OCI-LY7 (cell line): ENCODE measurements at regions not wholly inside any gene's neighbourhood (a gene's known extent, or its start where the extent isn't known, plus 50 kb on each side); places are given as distances from the start of the nearest gene placed in this dataset.

ENCODE experiments used
- BruUV-seq: library from RNA; stranded (reverse); fragments of 400-500 nt; replicated peaks from 2 replicates; lab custom pipeline; 2021; lab: Mats Ljungman, UMichigan
- CTCF ChIA-PET: fragments of 300-600 bp; sonication (Branson Sonifier 250); formaldehyde crosslinking; loops from one replicate; lab custom pipeline; 2022; ENCODE audit warnings: antibody characterized with exemption; ENCODE audit not compliant: unreplicated experiment; lab: Charles Lee
- POLR2A ChIA-PET: fragments of 300-600 bp; sonication (Branson Sonifier 250); formaldehyde crosslinking; loops from one replicate; lab custom pipeline; 2022; ENCODE audit warnings: antibody characterized with exemption; lab: Charles Lee
- DNase-seq: peaks from one replicate; pipeline ENCODE4 v3.0.0-alpha.2; 2015; ENCODE audit warnings: low spot score
- H2AFZ ChIP-seq: fragments of 200-600 bp; sonication (generic), shearing (Covaris generic); 2 replicates; pipeline ENCODE4 v1.6.1; 2014; ENCODE audit warnings: mild to moderate bottlenecking, antibody characterized with exemption, low read length, moderate library complexity
- H3K27ac ChIP-seq: fragments of 200-600 bp; sonication (generic); 2 replicates; pipeline ENCODE4 v1.5.1; 2014; ENCODE audit warnings: mixed run types, low read depth, mild to moderate bottlenecking, moderate library complexity, low read length, inconsistent platforms; ENCODE audit not compliant: poor library complexity, severe bottlenecking
- H3K36me3 ChIP-seq: fragments of 200-600 bp; sonication (generic); 2 replicates; pipeline ENCODE4 v1.6.1; 2014; ENCODE audit warnings: mild to moderate bottlenecking, antibody characterized with exemption, low read length, moderate library complexity, mixed read lengths; ENCODE audit not compliant: insufficient read depth
- H3K4me1 ChIP-seq: fragments of 200-600 bp; sonication (generic); 2 replicates; pipeline ENCODE4 v1.5.1; 2014; ENCODE audit warnings: mild to moderate bottlenecking, low read length; ENCODE audit not compliant: insufficient read depth, poor library complexity, severe bottlenecking
- H3K4me2 ChIP-seq: fragments of 200-600 bp; sonication (generic); 2 replicates; pipeline ENCODE4 v1.6.1; 2014; ENCODE audit warnings: mild to moderate bottlenecking, low read length
- H3K4me3 ChIP-seq: fragments of 200-600 bp; sonication (generic); 2 replicates; pipeline ENCODE4 v1.5.1; 2014; ENCODE audit warnings: mild to moderate bottlenecking, low read depth, low read length; ENCODE audit not compliant: poor library complexity, severe bottlenecking
- H3K79me2 ChIP-seq: fragments of 200-600 bp; sonication (generic); 2 replicates; pipeline ENCODE4 v1.6.1; 2016; ENCODE audit warnings: low read depth, mild to moderate bottlenecking, low read length, moderate library complexity, mixed read lengths; ENCODE audit not compliant: insufficient read depth
- H3K9me2 ChIP-seq: fragments of 200-600 bp; sonication (generic); 2 replicates; pipeline ENCODE4 v1.6.1; 2016; ENCODE audit warnings: mild to moderate bottlenecking, low read length, mixed read lengths; ENCODE audit not compliant: insufficient read depth
- H3K9me3 ChIP-seq: fragments of 200-600 bp; sonication (generic); 2 replicates; pipeline ENCODE4 v1.6.1; 2014; ENCODE audit warnings: mild to moderate bottlenecking, mixed run types, low read length, mixed read lengths
- H4K20me1 ChIP-seq: fragments of 200-600 bp; sonication (generic); 2 replicates; pipeline ENCODE4 v1.6.1; 2014; ENCODE audit warnings: mild to moderate bottlenecking, antibody characterized with exemption, low read length, moderate library complexity, mixed read lengths; ENCODE audit not compliant: insufficient read depth
- EZH2phosphoT487 ChIP-seq: fragments of 200-600 bp; sonication (generic); IDR thresholded peaks from 2 replicates; pipeline ENCODE4 v1.6.1; 2018; ENCODE audit warnings: low read depth, borderline replicate concordance, mild to moderate bottlenecking, mixed run types, antibody characterized with exemption, low read length, moderate library complexity, mixed read lengths
- intact Hi-C: fragments of 100-400 bp; cut with micrococcal nuclease; formaldehyde crosslinking; loops from one replicate; pipeline ENCODE4 v1.10.0; 2022; ENCODE audit not compliant: unreplicated experiment
- TF ChIP-seq, protein P1 (sequence below): fragments of 200-600 bp; sonication (generic); conservative IDR thresholded peaks from 2 replicates; pipeline ENCODE4 v1.5.1; 2014; ENCODE audit warnings: mild to moderate bottlenecking, antibody characterized with exemption, low read length, moderate library complexity, mixed read lengths

DNA sequence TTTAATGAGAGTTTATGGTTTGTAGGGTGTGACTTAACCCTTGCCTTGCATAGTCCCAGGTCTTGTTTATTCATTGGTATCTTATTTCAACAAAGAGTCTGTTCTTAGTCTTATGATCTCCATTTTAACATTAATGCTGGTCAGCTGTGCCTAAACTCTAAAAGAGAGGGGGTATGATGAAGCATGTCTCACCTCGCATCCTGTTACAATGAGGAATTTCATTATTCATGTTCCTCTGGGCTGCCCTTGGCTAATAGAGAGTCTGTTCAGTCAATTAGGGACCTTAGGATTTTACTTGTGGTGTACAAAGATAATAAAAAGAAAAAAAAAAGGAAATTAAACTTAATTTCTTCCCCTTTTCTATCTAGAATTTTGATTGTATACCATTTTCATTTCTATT, 831.9 kb upstream of the CDH2 start:
- no TSS peak for BruUV-seq
- POLR2A ChIA-PET, result no interaction called here

DNA sequence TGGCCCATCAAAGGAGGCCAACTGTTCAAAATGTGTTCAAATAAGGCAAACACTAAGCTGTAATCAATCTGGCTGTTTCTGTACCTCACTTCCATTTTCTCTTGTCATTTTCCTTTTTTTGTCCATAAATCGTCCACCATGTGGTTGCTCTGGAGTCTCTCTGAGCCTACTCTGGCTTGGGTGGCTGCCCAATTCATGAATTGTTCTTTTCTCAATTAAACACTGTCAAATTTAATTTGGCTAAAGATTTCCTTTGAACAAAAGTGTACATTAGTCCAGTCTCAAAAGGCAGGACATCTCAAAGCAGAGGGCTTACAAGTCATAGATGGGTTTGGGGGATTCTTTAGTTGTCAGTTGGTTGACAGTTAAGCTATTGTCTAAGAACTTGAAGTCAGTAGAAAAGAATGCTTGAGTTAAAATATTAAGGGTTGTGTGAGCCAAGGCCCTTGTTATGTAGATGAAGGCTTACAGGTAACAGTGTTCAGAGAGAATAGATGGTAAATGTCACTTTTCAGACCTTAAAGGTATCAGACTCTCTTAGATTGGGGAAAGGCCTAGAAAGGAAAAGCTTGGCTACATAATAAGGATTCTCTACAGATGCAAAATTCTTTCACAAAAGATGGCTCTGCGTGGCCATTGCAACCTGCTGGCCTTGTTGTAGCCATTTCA, 831.2 kb upstream of the CDH2 start:
- Histone ChIP-seq H3K27ac (no peak overlapping the region), H3K9me3 (no peaks in the 10 kb centered on the region), H3K4me1 (no peaks in the 10 kb centered on the region), H3K4me3 (no peak overlapping the region), H3K79me2 (no peaks in the 10 kb centered on the region), H3K36me3 (no peaks in the 10 kb centered on the region), H4K20me1 (no peaks in the 10 kb centered on the region), H3K4me2 (no peak overlapping the region), H2AFZ (no peak overlapping the region), H3K9me2 (no peaks in the 10 kb centered on the region)
- POLR2A ChIA-PET, result interaction anchor here (0.6 kb wide), 1 partner anchor 53 kb away, joined by 3 read pairs; no protein-coding TSS in a partner anchor
- intact Hi-C loops, result no loop called here
- DNase-seq, result no peak
- CTCF ChIA-PET, result no interaction called here
- BruUV-seq, result no TSS peak
- TF ChIP-seq EZH2phosphoT487, result no peak
- TF ChIP-seq, protein P1, sequence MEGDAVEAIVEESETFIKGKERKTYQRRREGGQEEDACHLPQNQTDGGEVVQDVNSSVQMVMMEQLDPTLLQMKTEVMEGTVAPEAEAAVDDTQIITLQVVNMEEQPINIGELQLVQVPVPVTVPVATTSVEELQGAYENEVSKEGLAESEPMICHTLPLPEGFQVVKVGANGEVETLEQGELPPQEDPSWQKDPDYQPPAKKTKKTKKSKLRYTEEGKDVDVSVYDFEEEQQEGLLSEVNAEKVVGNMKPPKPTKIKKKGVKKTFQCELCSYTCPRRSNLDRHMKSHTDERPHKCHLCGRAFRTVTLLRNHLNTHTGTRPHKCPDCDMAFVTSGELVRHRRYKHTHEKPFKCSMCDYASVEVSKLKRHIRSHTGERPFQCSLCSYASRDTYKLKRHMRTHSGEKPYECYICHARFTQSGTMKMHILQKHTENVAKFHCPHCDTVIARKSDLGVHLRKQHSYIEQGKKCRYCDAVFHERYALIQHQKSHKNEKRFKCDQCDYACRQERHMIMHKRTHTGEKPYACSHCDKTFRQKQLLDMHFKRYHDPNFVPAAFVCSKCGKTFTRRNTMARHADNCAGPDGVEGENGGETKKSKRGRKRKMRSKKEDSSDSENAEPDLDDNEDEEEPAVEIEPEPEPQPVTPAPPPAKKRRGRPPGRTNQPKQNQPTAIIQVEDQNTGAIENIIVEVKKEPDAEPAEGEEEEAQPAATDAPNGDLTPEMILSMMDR, result no peak

More for the DNA sequence above, 831.9 kb upstream of the CDH2 start:
- intact Hi-C loops, result no loop called here
- H4K20me1 ChIP-seq, result no peaks in the 10 kb centered on the region
- no peaks in the 10 kb centered on the region for H3K79me2 ChIP-seq
- CTCF ChIA-PET, result no interaction called here
- no peaks in the 10 kb centered on the region for H3K9me3 ChIP-seq
- H2AFZ ChIP-seq, result no peak overlapping the region
- no peaks in the 10 kb centered on the region for H3K4me1 ChIP-seq
- H3K27ac ChIP-seq, result no peak overlapping the region
- H3K9me2 ChIP-seq, result no peaks in the 10 kb centered on the region
- H3K4me2 ChIP-seq, result no peak overlapping the region
- TF ChIP-seq EZH2phosphoT487, result no peak
- TF ChIP-seq, protein P1, result no peak
- no peak overlapping the region for H3K4me3 ChIP-seq
- DNase-seq, result no peak
- no peaks in the 10 kb centered on the region for H3K36me3 ChIP-seq

DNA sequence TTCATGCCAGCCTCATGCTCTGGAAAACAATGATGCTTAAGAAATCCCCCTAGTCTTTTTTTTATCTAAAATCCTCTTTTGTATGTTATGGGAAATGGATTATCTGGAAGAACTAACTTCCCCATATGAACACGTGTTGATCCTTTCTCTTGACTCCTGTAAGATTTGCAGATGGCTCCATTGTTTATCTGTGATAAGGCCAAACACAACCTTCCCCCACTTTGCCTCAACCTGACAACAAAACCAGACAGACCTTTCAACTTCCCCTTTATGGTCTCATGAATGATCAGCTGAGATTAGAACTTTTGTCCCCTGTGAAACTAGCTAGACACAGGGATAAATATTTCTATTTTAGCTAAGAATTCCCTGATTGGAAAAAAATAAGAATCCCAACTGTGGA, 828.0 kb upstream of the CDH2 start:
- no peaks in the 10 kb centered on the region for H3K9me3 ChIP-seq
- no peak overlapping the region for H3K4me3 ChIP-seq
- no TSS peak for BruUV-seq
- no peak for TF ChIP-seq EZH2phosphoT487
- TF ChIP-seq, protein P1, result no peak
- no peaks in the 10 kb centered on the region for H3K79me2 ChIP-seq
- H3K36me3 ChIP-seq, result no peaks in the 10 kb centered on the region
- ChIA-PET POLR2A (interaction anchor here (1.0 kb wide), 1 partner anchor 141 kb away, joined by 3 read pairs; no protein-coding TSS in a partner anchor), CTCF (no interaction called here)
- no peak overlapping the region for H3K27ac ChIP-seq
- no peaks in the 10 kb centered on the region for H4K20me1 ChIP-seq
- no peaks in the 10 kb centered on the region for H3K4me1 ChIP-seq
- intact Hi-C loops, result no loop called here
- H3K9me2 ChIP-seq, result no peaks in the 10 kb centered on the region
- DNase-seq, result no peak
- no peak overlapping the region for H2AFZ ChIP-seq
- no peak overlapping the region for H3K4me2 ChIP-seq
